Endothelial cell of umbilical vein (primary cell): ENCODE measurements at regions not wholly inside any gene's neighbourhood (a gene's known extent, or its start where the extent isn't known, plus 50 kb on each side); places are given as distances from the start of the nearest gene placed in this dataset.

ENCODE experiments used
- BruUV-seq: library from RNA; stranded (reverse); fragments of 400-500 nt; replicated peaks from 2 replicates; lab custom pipeline; 2021; lab: Mats Ljungman, UMichigan
- CTCF ChIA-PET: fragments of 300-600, 350-600 bp; sonication (Branson Sonifier 250); formaldehyde crosslinking; loops from one replicate; lab custom pipeline; 2021; ENCODE audit warnings: antibody characterized with exemption, inconsistent platforms; lab: Charles Lee
- POLR2A ChIA-PET: fragments of 300-600, 350-600 bp; sonication (Branson Sonifier 250); formaldehyde crosslinking; loops from one replicate; lab custom pipeline; 2021; ENCODE audit warnings: antibody characterized with exemption, inconsistent platforms; lab: Charles Lee
- DNase-seq: peaks from one replicate; pipeline ENCODE4 v3.0.0-alpha.2; 2011; ENCODE audit warnings: low read depth, low spot score
- FAIRE-seq: peaks from 2 replicates; lab custom pipeline; 2011; peaks lifted over from hg19 to GRCh38; lab: Jason Lieb, UNC
- H2AFZ ChIP-seq: 2 replicates; pipeline ENCODE4 v1.6.0; 2012; ENCODE audit warnings: low read depth, low read length, control low read depth, inconsistent platforms
- H3K27ac ChIP-seq: 2 replicates; pipeline ENCODE4 v1.5.1; 2011; ENCODE audit warnings: low read depth, mild to moderate bottlenecking, control low read depth, low read length, moderate library complexity; ENCODE audit not compliant: insufficient read depth
- H3K27me3 ChIP-seq, 2 experiments: 2 replicates each; pipeline versions ENCODE4 v1.6.0 to v1.6.1; 2011; ENCODE audit warnings: low read length in 2 of 2, mixed read lengths in 1 of 2; ENCODE audit not compliant: control insufficient read depth in 2 of 2, insufficient read depth in 2 of 2
- H3K36me3 ChIP-seq, 2 experiments: 2 replicates in 1 of 2; 3 replicates in 1 of 2; pipeline ENCODE4 v1.5.1; 2011; ENCODE audit warnings: low read length in 2 of 2, mild to moderate bottlenecking in 1 of 2, moderate library complexity in 1 of 2; ENCODE audit not compliant: control insufficient read depth in 2 of 2, insufficient read depth in 2 of 2; ENCODE audit errors: extremely low read depth in 1 of 2
- H3K4me1 ChIP-seq: 3 replicates; pipeline ENCODE4 v1.5.1; 2011; ENCODE audit warnings: mild to moderate bottlenecking, low read length; ENCODE audit not compliant: control insufficient read depth, insufficient read depth; ENCODE audit errors: extremely low read depth
- H3K4me2 ChIP-seq: 2 replicates; pipeline ENCODE4 v1.6.1; 2011; ENCODE audit warnings: low read length, control low read depth, mixed read lengths; ENCODE audit not compliant: insufficient read depth
- H3K4me3 ChIP-seq, 3 experiments: fragments of 200-600 bp in 1 of 3; sonication (generic), shearing (Covaris generic) in 1 of 3; replicated peaks in 1 of 3; 2 replicates each; pipeline ENCODE4 v1.5.1; 2011 to 2016; ENCODE audit warnings: control low read depth in 3 of 3, low read length in 3 of 3, mild to moderate bottlenecking in 2 of 3, inconsistent platforms in 1 of 3, low read depth in 1 of 3, moderate library complexity in 1 of 3; ENCODE audit not compliant: insufficient read depth in 1 of 3
- H3K79me2 ChIP-seq: 2 replicates; pipeline ENCODE4 v1.6.0; 2012; ENCODE audit warnings: low read length, inconsistent platforms; ENCODE audit not compliant: control insufficient read depth, insufficient read depth
- H3K9ac ChIP-seq: replicated peaks from 2 replicates; pipeline ENCODE3; 2011; ENCODE audit warnings: low read length, control low read depth; ENCODE audit not compliant: insufficient read depth; ENCODE audit errors: extremely low read depth
- H3K9me1 ChIP-seq: replicated peaks from 3 replicates; pipeline ENCODE4 v1.6.0; 2011; ENCODE audit warnings: mild to moderate bottlenecking, low read length; ENCODE audit not compliant: control insufficient read depth, insufficient read depth; ENCODE audit errors: extremely low read depth
- H3K9me3 ChIP-seq: replicated peaks from 2 replicates; pipeline ENCODE4 v1.5.1; 2012; ENCODE audit warnings: low read length, inconsistent platforms; ENCODE audit not compliant: control insufficient read depth, insufficient read depth
- H4K20me1 ChIP-seq: replicated peaks from 2 replicates; pipeline ENCODE3; 2011; ENCODE audit warnings: mild to moderate bottlenecking, low read length; ENCODE audit not compliant: control insufficient read depth, insufficient read depth; ENCODE audit errors: extremely low read depth
- CTCF ChIP-seq, 2 donors: IDR thresholded peaks; 1 replicate in 1 of 2; 2 replicates in 1 of 2; pipeline ENCODE4 v1.5.1; 2011; ENCODE audit warnings: low read length in 2 of 2, mild to moderate bottlenecking in 2 of 2, moderate library complexity in 2 of 2, control low read depth in 1 of 2, inconsistent platforms in 1 of 2, low read depth in 1 of 2; ENCODE audit not compliant: insufficient read depth in 1 of 2; ENCODE audit errors: extremely low read depth in 1 of 2
- EZH2 ChIP-seq: IDR thresholded peaks from 2 replicates; pipeline ENCODE4 v1.6.1; 2012; ENCODE audit warnings: borderline replicate concordance, low read depth, mild to moderate bottlenecking, moderate library complexity, low read length, inconsistent platforms; ENCODE audit not compliant: severe bottlenecking
- FOS ChIP-seq: IDR thresholded peaks from 2 replicates; pipeline ENCODE4 v1.6.1; 2011; ENCODE audit warnings: mild to moderate bottlenecking, low read length, moderate library complexity, borderline replicate concordance; ENCODE audit not compliant: insufficient read depth
- GATA2 ChIP-seq: IDR thresholded peaks from 2 replicates; pipeline ENCODE4 v1.7.0; 2011; ENCODE audit warnings: low read depth, mild to moderate bottlenecking, moderate library complexity, mixed read lengths, low read length; ENCODE audit not compliant: insufficient read length, insufficient read depth
- JUN ChIP-seq: IDR thresholded peaks from 2 replicates; pipeline ENCODE4 v1.6.1; 2011; ENCODE audit warnings: borderline replicate concordance, low read depth; ENCODE audit not compliant: insufficient read length, insufficient read depth
- MAX ChIP-seq: IDR thresholded peaks from 2 replicates; pipeline ENCODE4 v1.6.1; 2011; ENCODE audit not compliant: insufficient read depth, insufficient read length
- MYC ChIP-seq: IDR thresholded peaks from one replicate; pipeline ENCODE4 v1.6.1; 2011; ENCODE audit warnings: mild to moderate bottlenecking, low read depth, low read length
- POLR2A ChIP-seq: IDR thresholded peaks from 2 replicates; pipeline ENCODE4 v1.6.1; 2012; ENCODE audit warnings: low read depth, mild to moderate bottlenecking, control low read depth, low read length
- POLR2AphosphoS5 ChIP-seq: IDR thresholded peaks from 2 replicates; pipeline ENCODE4 v1.6.1; 2012; ENCODE audit warnings: low read depth, mild to moderate bottlenecking, control low read depth, low read length, moderate library complexity; ENCODE audit not compliant: insufficient read depth
- dilution Hi-C: fragments of 300-500 bp; cut with MboI; formaldehyde crosslinking; loops from one replicate; pipeline ENCODE4 v1.15.0; 2019; ENCODE audit warnings: low sequenced_read_pairs; ENCODE audit not compliant: extremely low pct_ligation_motif_present
- intact Hi-C: fragments of 100-400 bp; cut with micrococcal nuclease; formaldehyde crosslinking; loops from one replicate; pipeline ENCODE4 v1.10.0; 2022

GRCh38 chr3:159904455-159904854 lies 84.2 kb upstream of the IL12A start:
- Histone ChIP-seq H3K9ac (no peak overlapping the region), H3K4me1 (no peaks in the 10 kb centered on the region), H4K20me1 (no peaks in the 10 kb centered on the region), H3K36me3 (no peaks in the 10 kb centered on the region), H3K79me2 (no peaks in the 10 kb centered on the region), H2AFZ (no peak overlapping the region), H3K4me2 (no peak overlapping the region), H3K27ac (no peak overlapping the region), H3K9me3 (no peaks in the 10 kb centered on the region), H3K4me3 (no peak overlapping the region), H3K9me1 (no peaks in the 10 kb centered on the region), H3K27me3 (no peaks in the 10 kb centered on the region)
- no peak for TF ChIP-seq MAX
- no peak for TF ChIP-seq JUN
- no peak for TF ChIP-seq MYC
- dilution Hi-C loops = no loop called here
- ChIA-PET POLR2A (interaction anchor here (0.7 kb wide), 1 partner anchor 14 kb away, joined by 4 read pairs; no protein-coding TSS in a partner anchor), CTCF (interaction anchor here (1.1 to 2.8 kb wide), 4 partner anchors 10 to 101 kb away, joined by 3 to 16 read pairs (median 3); no protein-coding TSS in a partner anchor)
- intact Hi-C loops = no loop called here
- no TSS peak for BruUV-seq
- FAIRE-seq (no peak), DNase-seq (no peak)

GRCh38 chr3:159904911-159905310 lies 83.7 kb upstream of the IL12A start:
- no peak for FAIRE-seq
- ChIA-PET CTCF (interaction anchor here (1.1 to 2.8 kb wide), 3 partner anchors 10 to 100 kb away, joined by 3 to 16 read pairs (median 3); no protein-coding TSS in a partner anchor), POLR2A (interaction anchor here (0.7 kb wide), 1 partner anchor 13 kb away, joined by 4 read pairs; no protein-coding TSS in a partner anchor)
- Histone ChIP-seq H3K4me3 (no peak overlapping the region), H3K9ac (no peak overlapping the region), H3K4me2 (no peak overlapping the region), H3K4me1 (no peaks in the 10 kb centered on the region), H2AFZ (no peak overlapping the region), H3K27me3 (no peaks in the 10 kb centered on the region), H3K9me1 (no peaks in the 10 kb centered on the region), H3K79me2 (no peaks in the 10 kb centered on the region), H4K20me1 (no peaks in the 10 kb centered on the region), H3K9me3 (no peaks in the 10 kb centered on the region), H3K27ac (no peak overlapping the region), H3K36me3 (no peaks in the 10 kb centered on the region)
- dilution Hi-C loops = no loop called here
- no peak for DNase-seq
- TF ChIP-seq CTCF (IDR thresholded peaks at IDR 0.05; ENCODE audit: extremely low read depth in 1 of 2, insufficient read depth in 1 of 2, low read depth in 1 of 2, low read length in 2 of 2) = no peak
- TF ChIP-seq FOS = no peak
- no peak for TF ChIP-seq GATA2
- TF ChIP-seq POLR2AphosphoS5 = no peak
- TF ChIP-seq JUN = no peak
- no peak for TF ChIP-seq POLR2A
- no peak for TF ChIP-seq EZH2
- TF ChIP-seq MYC = no peak
- TF ChIP-seq MAX = no peak
- no TSS peak for BruUV-seq
- intact Hi-C loops = no loop called here
